Nephron progenitor cell (in vitro differentiated cells): ENCODE measurements at regions not wholly inside any gene's neighbourhood (a gene's known extent, or its start where the extent isn't known, plus 50 kb on each side); places are given as distances from the start of the nearest gene placed in this dataset.

Experiments
- DNase-seq: peaks from one replicate; pipeline ENCODE4 v3.0.0; 2021
- H3K27ac Mint-ChIP-seq: 2 replicates; pipeline ENCODE4 v1.8.0; 2021; ENCODE audit warnings: mild to moderate bottlenecking, moderate library complexity, mixed read lengths
- H3K27me3 Mint-ChIP-seq: 2 replicates; pipeline ENCODE4 v1.8.0; 2021; ENCODE audit warnings: mild to moderate bottlenecking, low read depth, mixed read lengths; ENCODE audit not compliant: poor library complexity
- H3K36me3 Mint-ChIP-seq: 2 replicates; pipeline ENCODE4 v1.8.0; 2021; ENCODE audit warnings: low read depth, mixed read lengths
- H3K4me1 Mint-ChIP-seq: 2 replicates; pipeline ENCODE4 v1.8.0; 2021; ENCODE audit warnings: mixed read lengths
- H3K4me3 Mint-ChIP-seq: 2 replicates; pipeline ENCODE4 v1.8.0; 2021; ENCODE audit warnings: mild to moderate bottlenecking, moderate library complexity, mixed read lengths
- H3K9me3 Mint-ChIP-seq: 2 replicates; pipeline ENCODE4 v1.8.0; 2021; ENCODE audit warnings: mild to moderate bottlenecking, moderate library complexity, mixed read lengths
- CTCF ChIP-seq: fragments of 200-600 bp; sonication (generic); IDR thresholded peaks from 2 replicates; pipeline ENCODE4 v1.5.0; 2021; ENCODE audit warnings: antibody characterized with exemption

- H3K27ac Mint-ChIP-seq: no peak overlapping the region
- H3K9me3 Mint-ChIP-seq: no peaks in the 10 kb centered on the region
- peaks cover 6% of the 10 kb centered on the region for H3K4me1 Mint-ChIP-seq
- no peak overlapping the region for H3K4me3 Mint-ChIP-seq
- no peak for DNase-seq
- H3K27me3 Mint-ChIP-seq: no peaks in the 10 kb centered on the region
- TF ChIP-seq CTCF: no peak
- no peaks in the 10 kb centered on the region for H3K36me3 Mint-ChIP-seq
Observed at GRCh38 chr13:57918086-57918485, 286.5 kb downstream of the PCDH17 start.

GRCh38 chr13:57918913-57919312 is 287.4 kb downstream of the PCDH17 start:
- Mint-ChIP-seq H3K36me3 (no peaks in the 10 kb centered on the region), H3K4me3 (no peak overlapping the region), H3K27ac (peak overlapping the region; percentile 53), H3K9me3 (no peaks in the 10 kb centered on the region), H3K4me1 (peaks cover 6% of the 10 kb centered on the region), H3K27me3 (no peaks in the 10 kb centered on the region)
- no peak for TF ChIP-seq CTCF
- no peak for DNase-seq

- Mint-ChIP-seq H3K27ac (no peak overlapping the region), H3K36me3 (no peaks in the 10 kb centered on the region), H3K4me3 (no peak overlapping the region), H3K9me3 (no peaks in the 10 kb centered on the region), H3K27me3 (no peaks in the 10 kb centered on the region), H3K4me1 (no peaks in the 10 kb centered on the region)
- DNase-seq: no peak
- TF ChIP-seq CTCF: no peak
Observed at GRCh38 chr13:57925250-57925649, 293.7 kb downstream of the PCDH17 start.

GRCh38 chr13:57925751-57926150 is 294.2 kb downstream of the PCDH17 start:
- Mint-ChIP-seq H3K9me3 (no peaks in the 10 kb centered on the region), H3K27ac (no peak overlapping the region), H3K4me1 (no peaks in the 10 kb centered on the region), H3K27me3 (no peaks in the 10 kb centered on the region), H3K36me3 (no peaks in the 10 kb centered on the region), H3K4me3 (no peak overlapping the region)
- no peak for DNase-seq
- TF ChIP-seq CTCF: no peak

- no peaks in the 10 kb centered on the region for H3K9me3 Mint-ChIP-seq
- no peak overlapping the region for H3K27ac Mint-ChIP-seq
- no peak for DNase-seq
- H3K27me3 Mint-ChIP-seq: no peaks in the 10 kb centered on the region
- peaks cover 5% of the 10 kb centered on the region for H3K4me1 Mint-ChIP-seq
- H3K36me3 Mint-ChIP-seq: no peaks in the 10 kb centered on the region
- no peak overlapping the region for H3K4me3 Mint-ChIP-seq
- TF ChIP-seq CTCF: no peak
Observed at GRCh38 chr13:57932061-57932460, 300.5 kb downstream of the PCDH17 start.

GRCh38 chr13:57933606-57934005 is 302.1 kb downstream of the PCDH17 start:
- Mint-ChIP-seq H3K27me3 (no peaks in the 10 kb centered on the region), H3K36me3 (no peaks in the 10 kb centered on the region), H3K27ac (no peak overlapping the region), H3K4me3 (no peak overlapping the region), H3K4me1 (peaks cover 5% of the 10 kb centered on the region), H3K9me3 (no peaks in the 10 kb centered on the region)
- no peak for TF ChIP-seq CTCF
- DNase-seq: no peak
